BLaER1 treated with 17β-estradiol and CSF1 and Interleukin-3, amounts not matched to agents 10 nM and 100 nM (cell line): ENCODE measurements at regions not wholly inside any gene's neighbourhood (a gene's known extent, or its start where the extent isn't known, plus 50 kb on each side); places are given as distances from the start of the nearest gene placed in this dataset.

Source experiments
- H3K27ac ChIP-seq, 11 experiments: shearing (Covaris generic); formaldehyde crosslinking; 2 replicates each; pipeline ENCODE4 v1.8.1; 2022
- H3K27me3 ChIP-seq, 11 experiments: shearing (Covaris generic); formaldehyde crosslinking; 2 replicates each; pipeline ENCODE4 v1.8.1; 2022
- H3K36me3 ChIP-seq, 11 experiments: shearing (Covaris generic); formaldehyde crosslinking; 2 replicates each; pipeline ENCODE4 v1.8.1; 2022
- H3K4me1 ChIP-seq, 10 experiments: shearing (Covaris generic); formaldehyde crosslinking; 2 replicates each; pipeline ENCODE4 v1.8.1; 2022
- H3K4me2 ChIP-seq, 11 experiments: shearing (Covaris generic); formaldehyde crosslinking; 2 replicates each; pipeline ENCODE4 v1.8.1; 2022
- H3K4me3 ChIP-seq, 10 experiments: shearing (Covaris generic); formaldehyde crosslinking; 2 replicates each; pipeline ENCODE4 v1.8.1; 2022
- H3K9ac ChIP-seq, 11 experiments: shearing (Covaris generic); formaldehyde crosslinking; 2 replicates each; pipeline ENCODE4 v1.8.1; 2022
- H3K9me3 ChIP-seq, 11 experiments: shearing (Covaris generic); formaldehyde crosslinking; replicated peaks in 1 of 11; 2 replicates each; pipeline ENCODE4 v1.8.1; 2022
- H4K20me1 ChIP-seq, 11 experiments: shearing (Covaris generic); formaldehyde crosslinking; 2 replicates each; pipeline ENCODE4 v1.8.1; 2022
- Cebpa-rat ChIP-seq, 11 experiments: shearing (Covaris generic); IDR thresholded peaks; 2 replicates each; pipeline ENCODE4 v1.8.1; 2022

DNA sequence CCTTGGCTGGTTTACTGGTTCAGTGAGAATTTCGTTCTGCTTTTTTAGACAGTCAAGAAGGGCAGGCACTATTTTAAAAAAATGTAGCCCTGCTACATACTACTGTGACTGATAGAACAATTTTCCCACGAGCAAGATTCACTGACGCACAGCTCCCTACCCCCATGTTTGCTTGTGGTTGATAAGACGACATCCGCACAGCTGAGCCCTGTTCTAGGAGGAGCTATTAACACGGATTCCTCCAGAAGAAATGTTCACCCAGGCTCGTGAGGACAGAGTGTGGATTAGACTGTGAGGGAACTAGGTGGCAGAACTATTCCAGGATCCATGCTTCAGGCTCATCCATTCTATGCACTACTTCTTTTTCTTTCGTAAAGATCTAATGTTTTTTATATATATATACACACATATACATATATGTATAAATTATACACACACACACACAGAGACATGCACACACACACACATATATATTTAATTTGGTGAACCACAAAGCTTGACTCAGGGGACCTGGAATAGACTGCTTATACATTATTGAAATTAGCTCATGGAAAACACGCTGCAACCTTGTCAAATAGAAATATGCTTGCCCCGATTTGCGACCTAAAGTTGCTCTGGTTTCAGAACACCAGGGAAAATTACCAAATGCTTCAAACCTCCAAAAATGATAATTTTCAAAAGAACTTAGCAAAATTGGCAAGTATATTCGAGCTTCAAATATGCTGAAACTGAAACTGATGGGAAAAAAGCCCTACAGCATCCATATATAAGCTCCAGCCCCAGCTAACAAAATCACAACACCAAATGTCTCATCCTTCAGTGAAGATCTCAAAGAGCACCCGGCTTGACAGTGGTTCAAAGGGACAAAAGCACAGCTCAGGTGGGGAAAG is 370.4 kb downstream of the SOCS6 start:
- H3K4me1 ChIP-seq = no peaks in the 10 kb centered on the region
- no peaks in the 10 kb centered on the region for H3K36me3 ChIP-seq
- H3K4me2 ChIP-seq = no peak overlapping the region
- no peak overlapping the region for H3K27ac ChIP-seq
- no peak overlapping the region for H3K9ac ChIP-seq
- H3K27me3 ChIP-seq = no peaks in the 10 kb centered on the region
- no peak overlapping the region for H3K4me3 ChIP-seq
- H3K9me3 ChIP-seq = no peaks in the 10 kb centered on the region
- H4K20me1 ChIP-seq = no peaks in the 10 kb centered on the region
- TF ChIP-seq Cebpa-rat (IDR thresholded peaks at IDR 0.05) = no peak

DNA sequence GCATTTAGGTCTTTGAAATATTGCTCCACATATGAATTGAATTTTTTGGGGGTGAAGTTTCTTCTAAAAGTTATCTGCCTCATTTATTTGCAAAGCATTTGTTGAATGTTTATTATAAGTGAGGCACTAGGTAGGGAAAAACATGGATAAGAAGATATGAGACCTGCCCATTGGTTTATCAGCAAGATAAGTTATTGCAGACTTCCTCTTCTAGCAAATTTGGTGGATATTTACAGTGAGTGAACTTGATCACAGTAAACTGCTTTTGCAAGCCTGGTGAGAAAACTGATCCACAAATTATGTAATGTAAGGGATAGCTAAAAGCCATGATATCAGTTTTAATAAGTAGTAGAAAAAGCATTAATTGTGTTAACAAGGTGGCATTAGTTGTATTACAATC is 364.8 kb downstream of the SOCS6 start:
- Histone ChIP-seq H3K27ac (no peak overlapping the region), H3K9me3 (peaks cover 0 to 18% (median 7%) of the 10 kb centered on the region in 11 experiments; a peak in 10 of 22 replicates), H3K4me3 (no peak overlapping the region), H3K9ac (no peak overlapping the region), H3K4me1 (peaks cover 0 to 20% (median 0%) of the 10 kb centered on the region in 10 experiments; a peak in 7 of 20 replicates), H3K36me3 (no peaks in the 10 kb centered on the region), H3K27me3 (no peaks in the 10 kb centered on the region), H3K4me2 (no peak overlapping the region), H4K20me1 (no peaks in the 10 kb centered on the region)
- TF ChIP-seq Cebpa-rat (IDR thresholded peaks at IDR 0.05) = no peak

DNA sequence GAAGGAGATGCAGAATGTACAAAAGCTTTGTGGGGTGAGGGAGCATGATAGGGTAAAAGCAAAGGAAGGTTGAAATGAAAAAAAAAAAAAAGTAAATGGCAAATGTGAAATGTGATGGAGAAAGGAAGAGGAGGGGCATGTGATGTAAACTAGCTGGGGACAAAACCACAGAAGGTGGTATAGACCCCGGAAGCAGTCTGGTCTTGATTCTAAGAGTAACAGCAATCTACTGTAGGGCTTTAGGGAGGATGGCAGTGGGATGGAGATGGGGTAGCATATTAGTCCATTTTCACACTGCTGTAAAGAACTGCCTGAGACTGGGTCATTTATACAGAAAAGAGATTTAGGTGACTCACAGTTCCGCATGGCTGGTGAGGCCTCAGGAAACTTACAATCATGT is 362.0 kb downstream of the SOCS6 start:
- H3K4me1 ChIP-seq = peaks cover 0 to 27% (median 0%) of the 10 kb centered on the region in 10 experiments; a peak in 7 of 20 replicates
- no peaks in the 10 kb centered on the region for H4K20me1 ChIP-seq
- H3K27ac ChIP-seq = peak overlapping the region in 2 of 11 experiments; percentile 2 to 18; a peak in 1 of 22 replicates
- no peaks in the 10 kb centered on the region for H3K36me3 ChIP-seq
- no peaks in the 10 kb centered on the region for H3K27me3 ChIP-seq
- H3K9me3 ChIP-seq = peaks cover 0 to 18% (median 7%) of the 10 kb centered on the region in 11 experiments; a peak in 10 of 22 replicates
- H3K4me3 ChIP-seq = no peak overlapping the region
- no peak for TF ChIP-seq Cebpa-rat (IDR thresholded peaks at IDR 0.05)
- H3K4me2 ChIP-seq = peak overlapping the region in 3 of 11 experiments; percentile 24 to 62 (median 55); a peak in 6 of 22 replicates
- H3K9ac ChIP-seq = no peak overlapping the region; a peak in 1 of 22 replicates

DNA sequence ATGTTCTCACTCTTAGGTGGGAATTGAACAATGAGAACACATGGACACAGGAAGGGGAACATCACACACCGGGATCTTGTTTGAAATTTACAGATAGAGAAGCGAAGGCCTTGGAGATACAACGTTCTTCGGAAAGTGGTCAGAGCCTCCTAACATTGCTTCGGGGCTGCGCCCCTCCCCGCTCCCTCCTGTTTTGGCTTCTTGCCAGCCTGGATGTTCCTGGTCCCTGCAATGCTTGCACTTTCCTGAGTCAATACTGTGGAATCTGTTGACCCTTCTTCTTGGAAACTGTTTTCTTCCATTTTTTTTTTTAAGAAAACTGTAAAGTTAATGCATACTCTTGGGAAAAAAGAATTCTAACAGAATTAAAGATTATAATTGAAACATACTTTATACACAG is 360.8 kb downstream of the SOCS6 start:
- H3K9ac ChIP-seq = no peak overlapping the region
- TF ChIP-seq Cebpa-rat (IDR thresholded peaks at IDR 0.05) = no peak
- peaks cover 0 to 39% (median 0%) of the 10 kb centered on the region in 10 experiments; a peak in 7 of 20 replicates for H3K4me1 ChIP-seq
- peak overlapping the region in 2 of 11 experiments; percentile 24 to 62; a peak in 3 of 22 replicates for H3K4me2 ChIP-seq
- H3K27ac ChIP-seq = no peak overlapping the region
- no peaks in the 10 kb centered on the region for H3K27me3 ChIP-seq
- H4K20me1 ChIP-seq = no peaks in the 10 kb centered on the region
- no peaks in the 10 kb centered on the region for H3K36me3 ChIP-seq
- peaks cover 0 to 18% (median 7%) of the 10 kb centered on the region in 11 experiments; a peak in 10 of 22 replicates for H3K9me3 ChIP-seq
- no peak overlapping the region for H3K4me3 ChIP-seq

DNA sequence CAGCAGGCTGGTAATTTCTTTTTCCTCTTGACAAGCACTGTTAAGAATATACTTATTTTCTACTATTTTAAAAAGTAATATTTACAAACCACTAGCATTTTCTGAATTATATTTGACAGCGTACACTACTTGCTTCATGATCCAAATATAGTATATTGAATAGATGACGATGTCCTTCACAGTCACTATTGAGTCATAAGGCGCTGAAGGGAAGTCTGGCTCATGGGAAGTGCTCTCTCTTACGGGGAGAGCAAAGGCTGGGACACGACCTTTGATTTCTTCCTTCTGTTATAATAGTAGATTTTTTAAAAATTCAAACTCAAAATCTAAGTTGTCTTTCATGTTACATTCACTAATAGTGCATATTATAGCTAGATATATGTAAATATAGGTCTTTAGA is 357.1 kb downstream of the SOCS6 start:
- H4K20me1 ChIP-seq = no peaks in the 10 kb centered on the region
- no peaks in the 10 kb centered on the region for H3K36me3 ChIP-seq
- H3K9me3 ChIP-seq = peaks cover 0 to 10% (median 3%) of the 10 kb centered on the region in 11 experiments; a peak in 10 of 22 replicates
- H3K9ac ChIP-seq = no peak overlapping the region
- peaks cover 0 to 40% (median 0%) of the 10 kb centered on the region in 10 experiments; a peak in 7 of 20 replicates for H3K4me1 ChIP-seq
- H3K27me3 ChIP-seq = no peaks in the 10 kb centered on the region
- no peak for TF ChIP-seq Cebpa-rat (IDR thresholded peaks at IDR 0.05)
- peak overlapping the region in 3 of 11 experiments; percentile 24 to 56 (median 32); a peak in 5 of 22 replicates for H3K4me2 ChIP-seq
- H3K4me3 ChIP-seq = no peak overlapping the region
- no peak overlapping the region for H3K27ac ChIP-seq

DNA sequence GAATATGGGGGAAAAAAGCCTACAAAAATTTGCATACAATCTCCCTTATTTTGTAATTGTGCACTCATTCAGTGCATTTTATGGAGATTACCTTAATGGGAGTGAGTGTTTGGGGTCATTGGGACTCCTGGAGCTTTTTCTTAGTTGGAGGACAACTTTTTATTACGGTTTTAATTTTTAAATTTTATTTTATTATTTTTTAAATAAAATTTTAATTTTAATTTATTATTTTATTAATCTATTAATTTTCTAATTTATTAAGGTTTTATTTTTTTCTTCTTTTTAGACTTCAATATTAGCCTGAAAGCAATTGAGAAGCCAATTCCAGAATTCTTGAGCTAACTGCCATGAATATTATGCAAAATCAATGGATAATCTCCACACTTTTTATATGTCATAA is 355.0 kb downstream of the SOCS6 start:
- peaks cover 0 to 26% (median 0%) of the 10 kb centered on the region in 10 experiments; a peak in 6 of 20 replicates for H3K4me1 ChIP-seq
- no peaks in the 10 kb centered on the region for H3K9me3 ChIP-seq
- no peak for TF ChIP-seq Cebpa-rat (IDR thresholded peaks at IDR 0.05)
- no peak overlapping the region for H3K27ac ChIP-seq
- H3K4me2 ChIP-seq = no peak overlapping the region
- no peaks in the 10 kb centered on the region for H4K20me1 ChIP-seq
- H3K27me3 ChIP-seq = no peaks in the 10 kb centered on the region
- H3K9ac ChIP-seq = no peak overlapping the region
- no peaks in the 10 kb centered on the region for H3K36me3 ChIP-seq
- H3K4me3 ChIP-seq = no peak overlapping the region

DNA sequence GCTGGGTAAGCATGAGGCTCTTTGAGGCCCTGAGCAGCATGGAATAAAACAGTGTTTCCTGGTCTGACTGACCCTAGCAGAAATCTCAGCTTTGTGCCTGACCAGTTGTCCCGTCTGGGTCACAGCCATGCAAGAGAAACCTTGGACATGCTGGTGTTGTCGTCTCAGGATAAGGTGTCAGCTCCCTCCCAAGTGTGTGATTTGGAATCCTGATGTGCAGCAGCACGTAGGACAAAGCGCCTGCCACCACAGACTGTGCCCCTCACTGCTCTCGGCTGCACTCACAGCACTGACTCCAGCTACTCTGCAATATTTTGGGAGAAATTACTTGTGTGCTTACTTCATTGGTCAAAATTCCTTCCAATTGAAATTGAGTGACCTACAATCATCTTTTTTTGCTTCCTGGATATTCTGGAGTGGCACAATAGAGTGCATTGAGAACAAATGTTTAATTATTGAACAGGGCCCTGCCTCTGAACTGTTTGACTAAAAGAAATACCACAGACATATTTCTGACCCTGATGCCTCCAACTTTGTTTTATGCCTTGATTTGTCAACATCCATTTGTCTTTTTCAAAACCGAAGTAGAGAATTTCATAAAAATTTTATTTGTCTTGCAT is 352.4 kb downstream of the SOCS6 start:
- Histone ChIP-seq H3K9ac (no peak overlapping the region), H3K4me3 (no peak overlapping the region), H3K4me1 (peaks cover 0 to 22% (median 0%) of the 10 kb centered on the region in 10 experiments; a peak in 6 of 20 replicates), H3K9me3 (no peaks in the 10 kb centered on the region), H4K20me1 (no peaks in the 10 kb centered on the region), H3K4me2 (no peak overlapping the region), H3K27me3 (no peaks in the 10 kb centered on the region), H3K36me3 (no peaks in the 10 kb centered on the region), H3K27ac (no peak overlapping the region)
- TF ChIP-seq Cebpa-rat (IDR thresholded peaks at IDR 0.05) = no peak

DNA sequence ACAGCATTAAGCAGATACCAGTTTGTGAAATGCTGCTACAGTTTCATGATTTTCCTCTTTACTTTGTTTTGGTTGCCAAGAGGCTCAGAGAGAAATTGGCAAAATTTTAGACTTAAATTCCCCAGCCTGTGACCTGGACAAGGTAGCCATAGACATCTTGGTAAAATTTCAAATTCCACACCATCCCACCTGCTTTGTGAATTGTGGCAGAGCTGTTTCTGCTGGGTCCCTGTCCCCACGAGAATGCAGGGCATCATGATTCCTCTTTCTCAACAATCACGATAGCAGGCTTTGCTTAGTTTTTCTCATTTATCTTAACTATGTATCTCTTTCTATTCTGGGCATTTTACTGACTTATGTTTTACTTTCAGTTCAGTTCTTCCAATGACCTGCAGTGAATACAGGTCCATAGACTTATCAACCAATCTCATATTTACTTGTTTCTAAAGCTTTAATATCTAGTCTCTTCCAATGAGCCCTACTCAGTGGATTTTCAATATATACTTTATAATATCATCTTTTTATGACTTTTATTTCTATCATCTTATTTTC is 351.6 kb downstream of the SOCS6 start:
- Histone ChIP-seq H3K4me3 (no peak overlapping the region), H4K20me1 (no peaks in the 10 kb centered on the region), H3K9me3 (no peaks in the 10 kb centered on the region), H3K36me3 (no peaks in the 10 kb centered on the region), H3K27me3 (no peaks in the 10 kb centered on the region), H3K27ac (no peak overlapping the region), H3K9ac (no peak overlapping the region), H3K4me1 (peaks cover 0 to 13% (median 0%) of the 10 kb centered on the region in 10 experiments; a peak in 5 of 20 replicates), H3K4me2 (no peak overlapping the region)
- TF ChIP-seq Cebpa-rat (IDR thresholded peaks at IDR 0.05) = no peak

DNA sequence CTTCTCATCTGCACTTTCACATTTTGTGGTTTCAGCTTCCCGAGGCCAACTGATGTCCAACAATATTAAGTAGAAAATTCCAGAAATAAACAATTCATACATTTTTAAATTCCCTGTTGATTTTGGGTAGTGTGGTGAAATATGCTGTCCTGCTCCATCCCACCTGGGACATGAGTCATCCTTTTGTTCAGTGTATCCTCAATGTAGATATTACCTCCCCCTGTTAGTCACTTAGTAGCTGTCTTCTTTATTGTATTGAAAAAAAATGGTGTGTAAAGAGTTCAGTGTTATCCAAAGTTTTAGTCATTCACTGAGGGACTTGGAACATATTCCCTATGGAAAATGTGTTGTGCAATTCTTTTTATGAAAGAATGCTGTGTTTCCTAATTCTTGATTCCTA is 348.1 kb downstream of the SOCS6 start:
- Histone ChIP-seq H3K9me3 (no peaks in the 10 kb centered on the region), H3K27ac (no peak overlapping the region), H3K9ac (no peak overlapping the region), H3K27me3 (no peaks in the 10 kb centered on the region), H4K20me1 (no peaks in the 10 kb centered on the region), H3K4me3 (no peak overlapping the region), H3K4me1 (no peaks in the 10 kb centered on the region), H3K36me3 (no peaks in the 10 kb centered on the region), H3K4me2 (no peak overlapping the region)
- TF ChIP-seq Cebpa-rat (IDR thresholded peaks at IDR 0.05) = no peak
